WTC11 (cell line): ENCODE measurements at regions not wholly inside any gene's neighbourhood (a gene's known extent, or its start where the extent isn't known, plus 50 kb on each side); places are given as distances from the start of the nearest gene placed in this dataset.

Experiments used
- ATAC-seq: fragments of 200-7000 bp; cut with Tn5 transposase; 2 replicates; pipeline ENCODE4 v1.10.0; 2021; ENCODE audit warnings: mild to moderate bottlenecking, moderate library complexity
- CTCF ChIA-PET: fragments of 300-600 bp; sonication (Branson Sonifier 250); formaldehyde crosslinking; loops from one replicate; lab custom pipeline; 2021; ENCODE audit warnings: antibody characterized with exemption; lab: Charles Lee
- POLR2A ChIA-PET: fragments of 350-600 bp; sonication (Branson Sonifier 250); formaldehyde crosslinking; loops from one replicate; lab custom pipeline; 2021; ENCODE audit warnings: antibody characterized with exemption; lab: Charles Lee
- DNase-seq: peaks from one replicate; pipeline ENCODE4 v3.0.0; 2021; ENCODE audit warnings: low spot score
- H3K27ac Mint-ChIP-seq: 2 replicates; pipeline ENCODE4 v1.8.0; 2021; ENCODE audit warnings: mixed read lengths
- H3K27me3 Mint-ChIP-seq: 2 replicates; pipeline ENCODE4 v1.8.0; 2021; ENCODE audit warnings: low read depth, mild to moderate bottlenecking, moderate library complexity, mixed read lengths
- H3K36me3 Mint-ChIP-seq: 2 replicates; pipeline ENCODE4 v1.8.0; 2021; ENCODE audit warnings: mixed read lengths
- H3K4me1 Mint-ChIP-seq: 2 replicates; pipeline ENCODE4 v1.8.0; 2022; ENCODE audit warnings: mixed read lengths
- H3K4me3 Mint-ChIP-seq: 2 replicates; pipeline ENCODE4 v1.8.0; 2021; ENCODE audit warnings: mild to moderate bottlenecking, moderate library complexity, mixed read lengths
- H3K9me3 Mint-ChIP-seq: 2 replicates; pipeline ENCODE4 v1.8.0; 2021; ENCODE audit warnings: mixed read lengths
- AR ChIP-seq: fragments of 250-450 bp; sonication (Bioruptor Pico); IDR thresholded peaks from 2 replicates; pipeline ENCODE4 v1.9.0; 2021; ENCODE audit warnings: mild to moderate bottlenecking
- ATF3 ChIP-seq: sonication (generic); formaldehyde crosslinking; conservative IDR thresholded peaks from 2 replicates; pipeline ENCODE4 v1.8.1; 2022; ENCODE audit warnings: mild to moderate bottlenecking, missing genetic modification reagents
- CBFB ChIP-seq: sonication (generic); formaldehyde crosslinking; IDR thresholded peaks from 2 replicates; pipeline ENCODE4 v1.8.1; 2022; ENCODE audit warnings: mild to moderate bottlenecking, low read depth, missing genetic modification reagents
- FOXK1 ChIP-seq: sonication (generic); formaldehyde crosslinking; IDR thresholded peaks from 2 replicates; pipeline ENCODE4 v1.8.0; 2022; ENCODE audit warnings: mild to moderate bottlenecking, moderate library complexity, missing genetic modification reagents
- GTF2I ChIP-seq: fragments of 250-450 bp; sonication (Bioruptor Pico); conservative IDR thresholded peaks from 2 replicates; pipeline ENCODE4 v1.4.0; 2021; ENCODE audit warnings: mild to moderate bottlenecking
- JUN ChIP-seq: sonication (generic); formaldehyde crosslinking; IDR thresholded peaks from 2 replicates; pipeline ENCODE4 v1.8.0; 2023; ENCODE audit warnings: mild to moderate bottlenecking, missing genetic modification reagents
- KAT7 ChIP-seq: sonication (generic); formaldehyde crosslinking; IDR thresholded peaks from 2 replicates; pipeline ENCODE4 v1.8.1; 2023; ENCODE audit warnings: missing genetic modification reagents, mild to moderate bottlenecking, borderline replicate concordance
- NR2C2 ChIP-seq: sonication (generic); formaldehyde crosslinking; IDR thresholded peaks from 2 replicates; pipeline ENCODE4 v1.8.0; 2022; ENCODE audit warnings: mild to moderate bottlenecking, missing genetic modification reagents
- PRRX2 ChIP-seq: fragments of 250-450 bp; sonication (Bioruptor Pico); IDR thresholded peaks from 2 replicates; pipeline ENCODE4 v1.8.0; 2021; ENCODE audit warnings: mild to moderate bottlenecking
- SOX15 ChIP-seq: fragments of 250-450 bp; sonication (Bioruptor Pico); IDR thresholded peaks from 2 replicates; pipeline ENCODE4 v1.9.0; 2021; ENCODE audit warnings: mild to moderate bottlenecking
- SP1 ChIP-seq: sonication (generic); formaldehyde crosslinking; conservative IDR thresholded peaks from 2 replicates; pipeline ENCODE4 v1.8.1; 2022; ENCODE audit warnings: missing genetic modification reagents
- ZNF138 ChIP-seq: sonication (generic); formaldehyde crosslinking; conservative IDR thresholded peaks from 2 replicates; pipeline ENCODE4 v1.8.1; 2022; ENCODE audit warnings: mild to moderate bottlenecking, moderate library complexity, missing genetic modification reagents
- ZNF416 ChIP-seq: fragments of 250-450 bp; sonication (Bioruptor Pico); IDR thresholded peaks from 2 replicates; pipeline ENCODE4 v1.9.0; 2021; ENCODE audit warnings: mild to moderate bottlenecking, inconsistent platforms
- ZNF532 ChIP-seq: fragments of 250-450 bp; sonication (Bioruptor Pico); IDR thresholded peaks from 2 replicates; pipeline ENCODE4 v1.9.0; 2021; ENCODE audit warnings: mild to moderate bottlenecking, borderline replicate concordance
- ZSCAN18 ChIP-seq: fragments of 250-450 bp; sonication (Bioruptor Pico); IDR thresholded peaks from 2 replicates; pipeline ENCODE4 v2.1.2; 2022; ENCODE audit warnings: mild to moderate bottlenecking, moderate library complexity
- TF ChIP-seq, protein P1 (sequence below): sonication (generic); formaldehyde crosslinking; IDR thresholded peaks from 2 replicates; pipeline ENCODE4 v1.8.0; 2022; ENCODE audit warnings: mild to moderate bottlenecking, missing genetic modification reagents
- TF ChIP-seq, protein P2 (sequence below): sonication (generic); formaldehyde crosslinking; IDR thresholded peaks from 2 replicates; pipeline ENCODE4 v1.8.1; 2022; ENCODE audit warnings: missing genetic modification reagents, borderline replicate concordance

- no peak for TF ChIP-seq JUN (CRISPR knock-in tag)
- TF ChIP-seq, protein P1, sequence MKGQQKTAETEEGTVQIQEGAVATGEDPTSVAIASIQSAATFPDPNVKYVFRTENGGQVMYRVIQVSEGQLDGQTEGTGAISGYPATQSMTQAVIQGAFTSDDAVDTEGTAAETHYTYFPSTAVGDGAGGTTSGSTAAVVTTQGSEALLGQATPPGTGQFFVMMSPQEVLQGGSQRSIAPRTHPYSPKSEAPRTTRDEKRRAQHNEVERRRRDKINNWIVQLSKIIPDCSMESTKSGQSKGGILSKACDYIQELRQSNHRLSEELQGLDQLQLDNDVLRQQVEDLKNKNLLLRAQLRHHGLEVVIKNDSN (CRISPR knock-in tag) = no peak
- no peak for TF ChIP-seq ZNF416 (CRISPR knock-in tag)
- TF ChIP-seq SOX15 (CRISPR knock-in tag) = no peak
- TF ChIP-seq AR (CRISPR knock-in tag) = no peak
- TF ChIP-seq, protein P2, sequence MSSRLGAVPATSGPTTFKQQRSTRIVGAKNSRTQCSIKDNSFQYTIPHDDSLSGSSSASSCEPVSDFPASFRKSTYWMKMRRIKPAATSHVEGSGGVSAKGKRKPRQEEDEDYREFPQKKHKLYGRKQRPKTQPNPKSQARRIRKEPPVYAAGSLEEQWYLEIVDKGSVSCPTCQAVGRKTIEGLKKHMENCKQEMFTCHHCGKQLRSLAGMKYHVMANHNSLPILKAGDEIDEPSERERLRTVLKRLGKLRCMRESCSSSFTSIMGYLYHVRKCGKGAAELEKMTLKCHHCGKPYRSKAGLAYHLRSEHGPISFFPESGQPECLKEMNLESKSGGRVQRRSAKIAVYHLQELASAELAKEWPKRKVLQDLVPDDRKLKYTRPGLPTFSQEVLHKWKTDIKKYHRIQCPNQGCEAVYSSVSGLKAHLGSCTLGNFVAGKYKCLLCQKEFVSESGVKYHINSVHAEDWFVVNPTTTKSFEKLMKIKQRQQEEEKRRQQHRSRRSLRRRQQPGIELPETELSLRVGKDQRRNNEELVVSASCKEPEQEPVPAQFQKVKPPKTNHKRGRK (CRISPR knock-in tag) = no peak
- TF ChIP-seq ATF3 (CRISPR knock-in tag) = no peak
Measured at GRCh38 chr11:115632061-115632460, 127.8 kb upstream of the CADM1 start (continued).

GRCh38 chr11:115631609-115632008 is 127.4 kb upstream of the CADM1 start:
- TF ChIP-seq PRRX2 (no peak), KAT7 (CRISPR knock-in tag) (no peak), ZSCAN18 (CRISPR knock-in tag) (no peak), ZNF532 (no peak), SP1 (CRISPR knock-in tag) (no peak)
- TF ChIP-seq, all 79 proteins: peak for 0
- Mint-ChIP-seq H3K9me3 (peaks cover 15% of the 10 kb centered on the region), H3K36me3 (peaks cover 9% of the 10 kb centered on the region; the same call in 1 of the 2 replicates), H3K27ac (no peak overlapping the region), H3K4me3 (no peak overlapping the region), H3K27me3 (no peaks in the 10 kb centered on the region), H3K4me1 (peaks cover 11% of the 10 kb centered on the region)
- CTCF ChIA-PET = no interaction called here
- ATAC-seq = no peak
- POLR2A ChIA-PET = no interaction called here
- no peak for DNase-seq

DNA sequence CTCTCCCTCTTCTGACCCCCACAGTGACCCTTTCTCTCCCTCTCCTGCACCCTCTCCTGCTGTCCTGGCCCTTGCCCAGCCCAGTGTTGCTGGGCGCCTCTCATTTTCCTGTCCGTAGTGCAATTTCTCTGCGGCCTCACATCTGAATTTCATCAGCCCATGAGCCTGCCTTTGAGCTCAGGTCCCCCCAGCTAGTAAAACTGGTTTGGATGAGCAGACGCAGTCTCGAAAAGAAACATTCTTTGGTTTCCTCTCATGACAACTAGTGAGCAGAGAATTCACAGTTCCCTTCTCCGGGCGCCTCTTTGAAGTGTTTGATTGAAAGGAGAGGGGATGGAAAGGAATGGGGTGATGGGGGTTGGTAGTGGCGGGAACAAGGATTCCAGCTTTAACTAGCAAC is 126.0 kb upstream of the CADM1 start:
- H3K9me3 Mint-ChIP-seq = peaks cover 15% of the 10 kb centered on the region
- peaks cover 9% of the 10 kb centered on the region; the same call in 1 of the 2 replicates for H3K36me3 Mint-ChIP-seq
- no peak overlapping the region for H3K27ac Mint-ChIP-seq
- ChIA-PET CTCF (interaction anchor here (0.6 to 1.3 kb wide), 2 partner anchors 177 to 359 kb away, joined by 3 to 4 read pairs; no protein-coding TSS in a partner anchor), POLR2A (no interaction called here)
- ATAC-seq (peak; percentile 56), DNase-seq (no peak)
- no peak overlapping the region for H3K4me3 Mint-ChIP-seq
- peaks cover 11% of the 10 kb centered on the region for H3K4me1 Mint-ChIP-seq
- no peaks in the 10 kb centered on the region for H3K27me3 Mint-ChIP-seq
- TF ChIP-seq ZNF532 (no peak), ZNF138 (CRISPR knock-in tag) (no peak), CBFB (CRISPR knock-in tag) (no peak), GTF2I (CRISPR knock-in tag) (no peak), NR2C2 (CRISPR knock-in tag) (no peak), FOXK1 (CRISPR knock-in tag) (no peak)
